Keratinocyte (primary cell): ENCODE measurements at regions not wholly inside any gene's neighbourhood (a gene's known extent, or its start where the extent isn't known, plus 50 kb on each side); places are given as distances from the start of the nearest gene placed in this dataset.

Experiments used
- DNase-seq: peaks from one replicate; pipeline ENCODE4 v3.0.0-alpha.2; 2011; ENCODE audit warnings: low read depth, missing footprints, low spot score
- FAIRE-seq: peaks from 2 replicates; lab custom pipeline; 2011; peaks lifted over from hg19 to GRCh38; lab: Jason Lieb, UNC
- H2AFZ ChIP-seq: 2 replicates; pipeline ENCODE4 v1.6.0; 2012; ENCODE audit warnings: low read length, control low read depth, inconsistent platforms; ENCODE audit not compliant: control insufficient read depth
- H3K27ac ChIP-seq: 2 replicates; pipeline ENCODE4 v1.5.1; 2011; ENCODE audit warnings: low read length; ENCODE audit not compliant: control insufficient read depth, insufficient read depth
- H3K27me3 ChIP-seq: 3 replicates; pipeline ENCODE4 v1.6.0; 2011; ENCODE audit warnings: low read length; ENCODE audit not compliant: control insufficient read depth, insufficient read depth; ENCODE audit errors: extremely low read depth
- H3K36me3 ChIP-seq, 2 experiments: 2 replicates in 1 of 2; 3 replicates in 1 of 2; pipeline ENCODE4 v1.5.1; 2011; ENCODE audit warnings: low read length in 2 of 2, mild to moderate bottlenecking in 1 of 2; ENCODE audit not compliant: control insufficient read depth in 2 of 2, insufficient read depth in 2 of 2; ENCODE audit errors: extremely low read depth in 1 of 2
- H3K4me1 ChIP-seq: 3 replicates; pipeline ENCODE4 v1.5.1; 2011; ENCODE audit warnings: low read length; ENCODE audit not compliant: control insufficient read depth, insufficient read depth; ENCODE audit errors: extremely low read depth
- H3K4me2 ChIP-seq: 3 replicates; pipeline ENCODE4 v1.6.0; 2011; ENCODE audit warnings: low read depth, low read length; ENCODE audit not compliant: control insufficient read depth, insufficient read depth; ENCODE audit errors: extremely low read depth
- H3K4me3 ChIP-seq, 3 experiments: fragments of 200-600 bp in 1 of 3; sonication (generic) in 1 of 3; 2 replicates in 2 of 3; 3 replicates in 1 of 3; pipeline ENCODE4 v1.5.1; 2011 to 2016; ENCODE audit warnings: low read length in 3 of 3, mild to moderate bottlenecking in 3 of 3, control low read depth in 2 of 3, inconsistent platforms in 1 of 3, low read depth in 1 of 3, mixed read lengths in 1 of 3, mixed run types in 1 of 3, moderate library complexity in 1 of 3; ENCODE audit not compliant: control insufficient read depth in 2 of 3, insufficient read depth in 2 of 3; ENCODE audit errors: extremely low read depth in 1 of 3
- H3K79me2 ChIP-seq: 2 replicates; pipeline ENCODE4 v1.6.0; 2012; ENCODE audit warnings: low read length; ENCODE audit not compliant: control insufficient read depth, insufficient read depth
- H3K9ac ChIP-seq: 3 replicates; pipeline ENCODE4 v1.6.0; 2011; ENCODE audit warnings: low read length; ENCODE audit not compliant: control insufficient read depth, insufficient read depth; ENCODE audit errors: extremely low read depth
- H3K9me1 ChIP-seq: 3 replicates; pipeline ENCODE4 v1.6.0; 2011; ENCODE audit warnings: low read length; ENCODE audit not compliant: control insufficient read depth, insufficient read depth; ENCODE audit errors: extremely low read depth
- H3K9me3 ChIP-seq: 2 replicates; pipeline ENCODE4 v1.5.1; 2012; ENCODE audit warnings: low read depth, low read length; ENCODE audit not compliant: control insufficient read depth
- H4K20me1 ChIP-seq: 3 replicates; pipeline ENCODE4 v1.6.0; 2011; ENCODE audit warnings: low read length; ENCODE audit not compliant: control insufficient read depth, insufficient read depth; ENCODE audit errors: extremely low read depth
- EZH2 ChIP-seq: IDR thresholded peaks from one replicate; pipeline ENCODE4 v1.6.1; 2012; ENCODE audit warnings: inconsistent platforms, mild to moderate bottlenecking, low read length, moderate library complexity
- dilution Hi-C: fragments of 300-500 bp; cut with MboI; formaldehyde crosslinking; loops from one replicate; pipeline ENCODE4 v1.7.0; 2020; ENCODE audit warnings: low sequenced_read_pairs; ENCODE audit not compliant: extremely low pct_ligation_motif_present
- TF ChIP-seq, protein P1 (sequence below), 3 experiments: IDR thresholded peaks in 1 of 3; conservative IDR thresholded peaks in 1 of 3; optimal IDR thresholded peaks in 1 of 3; 2 replicates in 2 of 3; 3 replicates in 1 of 3; pipeline versions ENCODE3 to v1.5.1; 2011; ENCODE audit warnings: low read length in 3 of 3, mild to moderate bottlenecking in 3 of 3, moderate library complexity in 2 of 3, control low read depth in 1 of 3, inconsistent platforms in 1 of 3; ENCODE audit not compliant: insufficient read depth in 2 of 3; ENCODE audit errors: extremely low read depth in 1 of 3

DNA sequence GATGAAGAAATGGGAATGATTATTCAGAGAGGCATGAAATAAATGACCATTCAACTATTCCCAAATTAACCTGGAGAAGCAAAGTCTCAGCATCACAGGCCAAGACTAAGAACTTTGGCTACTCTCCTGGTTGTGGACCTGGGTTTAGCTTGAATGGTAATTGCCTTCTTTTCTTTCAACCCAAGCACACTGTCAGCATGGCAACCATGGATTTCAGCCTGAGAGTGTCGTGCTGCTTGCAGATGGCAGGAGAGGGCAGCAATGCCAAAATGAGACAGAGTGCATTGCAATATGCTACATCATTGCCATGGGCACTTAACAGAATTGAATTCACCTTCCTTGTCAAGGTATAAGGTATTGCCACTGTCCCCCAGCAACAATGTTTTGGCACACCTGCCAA lies 767.2 kb downstream of the REEP3 start:
- Histone ChIP-seq H3K9ac (no peak overlapping the region), H2AFZ (no peak overlapping the region), H3K27me3 (no peaks in the 10 kb centered on the region), H3K36me3 (no peaks in the 10 kb centered on the region), H4K20me1 (no peaks in the 10 kb centered on the region), H3K9me1 (no peaks in the 10 kb centered on the region), H3K4me2 (no peak overlapping the region), H3K27ac (no peak overlapping the region), H3K9me3 (no peaks in the 10 kb centered on the region), H3K4me3 (no peak overlapping the region), H3K4me1 (no peaks in the 10 kb centered on the region), H3K79me2 (no peaks in the 10 kb centered on the region)
- DNase-seq (no peak), FAIRE-seq (no peak)
- dilution Hi-C loops, result no loop called here
- no peak for TF ChIP-seq EZH2
- TF ChIP-seq, protein P1, sequence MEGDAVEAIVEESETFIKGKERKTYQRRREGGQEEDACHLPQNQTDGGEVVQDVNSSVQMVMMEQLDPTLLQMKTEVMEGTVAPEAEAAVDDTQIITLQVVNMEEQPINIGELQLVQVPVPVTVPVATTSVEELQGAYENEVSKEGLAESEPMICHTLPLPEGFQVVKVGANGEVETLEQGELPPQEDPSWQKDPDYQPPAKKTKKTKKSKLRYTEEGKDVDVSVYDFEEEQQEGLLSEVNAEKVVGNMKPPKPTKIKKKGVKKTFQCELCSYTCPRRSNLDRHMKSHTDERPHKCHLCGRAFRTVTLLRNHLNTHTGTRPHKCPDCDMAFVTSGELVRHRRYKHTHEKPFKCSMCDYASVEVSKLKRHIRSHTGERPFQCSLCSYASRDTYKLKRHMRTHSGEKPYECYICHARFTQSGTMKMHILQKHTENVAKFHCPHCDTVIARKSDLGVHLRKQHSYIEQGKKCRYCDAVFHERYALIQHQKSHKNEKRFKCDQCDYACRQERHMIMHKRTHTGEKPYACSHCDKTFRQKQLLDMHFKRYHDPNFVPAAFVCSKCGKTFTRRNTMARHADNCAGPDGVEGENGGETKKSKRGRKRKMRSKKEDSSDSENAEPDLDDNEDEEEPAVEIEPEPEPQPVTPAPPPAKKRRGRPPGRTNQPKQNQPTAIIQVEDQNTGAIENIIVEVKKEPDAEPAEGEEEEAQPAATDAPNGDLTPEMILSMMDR (optimal IDR thresholded peaks at IDR 0.05 in 1 of 3, IDR thresholded peaks at IDR 0.05 in 1 of 3, conservative IDR thresholded peaks at IDR 0.05 in 1 of 3; ENCODE audit: extremely low read depth in 1 of 3, insufficient read depth in 2 of 3, low read length in 3 of 3), result no peak

DNA sequence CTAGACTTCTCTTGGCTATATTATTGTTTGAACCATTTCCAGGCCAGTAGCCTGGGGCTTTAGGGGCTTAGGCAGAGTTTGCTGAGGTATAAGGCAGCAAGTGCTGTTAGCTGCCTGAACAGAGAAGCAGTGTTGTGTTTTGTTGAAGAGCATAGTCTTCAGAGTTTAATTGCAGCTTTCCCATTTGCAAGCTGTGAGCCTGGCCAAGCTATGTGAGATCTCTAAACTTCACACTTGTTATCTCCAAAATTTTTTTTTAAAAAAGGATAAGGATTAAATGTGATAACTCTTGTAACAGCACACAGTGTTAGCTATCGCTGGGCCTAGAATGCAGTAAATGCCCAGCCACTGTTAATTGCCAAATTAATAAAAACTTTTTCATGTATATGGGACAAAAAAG lies 782.4 kb downstream of the REEP3 start:
- no peak for FAIRE-seq
- no peak for TF ChIP-seq EZH2
- TF ChIP-seq, protein P1 (optimal IDR thresholded peaks at IDR 0.05 in 1 of 3, IDR thresholded peaks at IDR 0.05 in 1 of 3, conservative IDR thresholded peaks at IDR 0.05 in 1 of 3; ENCODE audit: extremely low read depth in 1 of 3, insufficient read depth in 2 of 3, low read length in 3 of 3), result no peak

More for the DNA sequence above, 782.4 kb downstream of the REEP3 start:
- no peaks in the 10 kb centered on the region for H3K9me3 ChIP-seq
- H3K27me3 ChIP-seq, result no peaks in the 10 kb centered on the region
- H3K27ac ChIP-seq, result no peak overlapping the region
- H2AFZ ChIP-seq, result no peak overlapping the region
- H3K36me3 ChIP-seq, result no peaks in the 10 kb centered on the region
- DNase-seq, result no peak
- no peak overlapping the region for H3K9ac ChIP-seq
- H3K4me2 ChIP-seq, result no peak overlapping the region
- H4K20me1 ChIP-seq, result no peaks in the 10 kb centered on the region
- dilution Hi-C loops, result no loop called here
- H3K4me3 ChIP-seq, result no peak overlapping the region
- H3K9me1 ChIP-seq, result no peaks in the 10 kb centered on the region
- H3K4me1 ChIP-seq, result no peaks in the 10 kb centered on the region
- no peaks in the 10 kb centered on the region for H3K79me2 ChIP-seq
